Stomach (tissue), 4 donors: ENCODE measurements at regions not wholly inside any gene's neighbourhood (a gene's known extent, or its start where the extent isn't known, plus 50 kb on each side); places are given as distances from the start of the nearest gene placed in this dataset.

Experiments used
- CTCF ChIP-seq, 7 experiments: fragments of 450-650 bp in 4 of 7; fragments of 200-600 bp in 3 of 7; sonication (generic) in 3 of 7; IDR thresholded peaks; one replicate each; pipeline ENCODE4 v1.5.1; 2016 to 2019; ENCODE audit warnings: antibody characterized with exemption in 7 of 7, control low read depth in 2 of 7, mild to moderate bottlenecking in 1 of 7
- EP300 ChIP-seq: sonication (generic); formaldehyde crosslinking; IDR thresholded peaks from one replicate; pipeline ENCODE4 v1.6.1; 2017; ENCODE audit warnings: antibody characterized with exemption

- TF ChIP-seq CTCF (IDR thresholded peaks at IDR 0.05) (no peak), EP300 (no peak)
These were observed 141.8 kb downstream of the RPL22L1 start for GRCh38 chr3:170728181-170728580.
